BE2C (cell line): ENCODE measurements at regions not wholly inside any gene's neighbourhood (a gene's known extent, or its start where the extent isn't known, plus 50 kb on each side); places are given as distances from the start of the nearest gene placed in this dataset.
"Not testable (repeated sequence)": the region's sequence is repeated elsewhere in the genome, so short reads cannot be mapped to it uniquely, and the experiment has no call there.

ENCODE experiments used
- DNase-seq: peaks from one replicate; pipeline ENCODE4 v3.0.0-alpha.2; 2020
- H3K27me3 ChIP-seq: fragments of 250-450 bp; sonication (Bioruptor Pico); 2 replicates; pipeline ENCODE4 v1.5.1; 2020; ENCODE audit warnings: mild to moderate bottlenecking
- H3K36me3 ChIP-seq: fragments of 250-450 bp; sonication (Bioruptor Pico); 2 replicates; pipeline ENCODE4 v1.5.1; 2020; ENCODE audit warnings: mild to moderate bottlenecking
- H3K4me1 ChIP-seq: fragments of 250-450 bp; sonication (Bioruptor Pico); 2 replicates; pipeline ENCODE4 v1.5.1; 2020
- H3K4me3 ChIP-seq: 2 replicates; pipeline ENCODE4 v1.5.1; 2011; ENCODE audit warnings: low read depth, low read length
- H3K9me3 ChIP-seq: fragments of 250-450 bp; sonication (Bioruptor Pico); 2 replicates; pipeline ENCODE4 v1.5.1; 2020
- TF ChIP-seq, protein P1 (sequence below): IDR thresholded peaks from 2 replicates; pipeline ENCODE4 v1.5.1; 2012; ENCODE audit warnings: mild to moderate bottlenecking, low read depth, low read length

DNA sequence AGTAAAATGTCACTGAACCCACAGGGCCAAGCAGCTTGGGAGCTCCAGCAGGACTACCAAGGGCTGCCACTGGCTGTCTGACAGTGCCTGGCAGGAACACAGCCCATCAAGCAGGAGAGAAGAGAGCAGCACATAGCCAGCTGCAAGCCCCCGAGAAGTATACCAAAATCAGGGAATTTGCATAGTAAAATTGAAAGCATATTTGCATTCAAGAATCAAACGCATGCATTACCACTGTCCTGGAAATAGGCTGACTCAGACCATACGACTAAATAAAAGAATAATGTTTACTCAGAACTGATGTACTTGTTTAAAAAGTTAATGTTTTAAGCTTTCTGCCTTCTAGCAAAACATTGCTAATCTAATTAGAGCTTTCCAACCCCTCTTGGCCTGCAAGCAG, 298.1 kb downstream of the TFAP2B start:
- Histone ChIP-seq H3K9me3 (no peaks in the 10 kb centered on the region), H3K4me3 (no peak overlapping the region), H3K4me1 (peaks cover 10% of the 10 kb centered on the region), H3K27me3 (no peaks in the 10 kb centered on the region), H3K36me3 (no peaks in the 10 kb centered on the region)
- TF ChIP-seq, protein P1, sequence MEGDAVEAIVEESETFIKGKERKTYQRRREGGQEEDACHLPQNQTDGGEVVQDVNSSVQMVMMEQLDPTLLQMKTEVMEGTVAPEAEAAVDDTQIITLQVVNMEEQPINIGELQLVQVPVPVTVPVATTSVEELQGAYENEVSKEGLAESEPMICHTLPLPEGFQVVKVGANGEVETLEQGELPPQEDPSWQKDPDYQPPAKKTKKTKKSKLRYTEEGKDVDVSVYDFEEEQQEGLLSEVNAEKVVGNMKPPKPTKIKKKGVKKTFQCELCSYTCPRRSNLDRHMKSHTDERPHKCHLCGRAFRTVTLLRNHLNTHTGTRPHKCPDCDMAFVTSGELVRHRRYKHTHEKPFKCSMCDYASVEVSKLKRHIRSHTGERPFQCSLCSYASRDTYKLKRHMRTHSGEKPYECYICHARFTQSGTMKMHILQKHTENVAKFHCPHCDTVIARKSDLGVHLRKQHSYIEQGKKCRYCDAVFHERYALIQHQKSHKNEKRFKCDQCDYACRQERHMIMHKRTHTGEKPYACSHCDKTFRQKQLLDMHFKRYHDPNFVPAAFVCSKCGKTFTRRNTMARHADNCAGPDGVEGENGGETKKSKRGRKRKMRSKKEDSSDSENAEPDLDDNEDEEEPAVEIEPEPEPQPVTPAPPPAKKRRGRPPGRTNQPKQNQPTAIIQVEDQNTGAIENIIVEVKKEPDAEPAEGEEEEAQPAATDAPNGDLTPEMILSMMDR: no peak
- DNase-seq: peak; percentile 21

DNA sequence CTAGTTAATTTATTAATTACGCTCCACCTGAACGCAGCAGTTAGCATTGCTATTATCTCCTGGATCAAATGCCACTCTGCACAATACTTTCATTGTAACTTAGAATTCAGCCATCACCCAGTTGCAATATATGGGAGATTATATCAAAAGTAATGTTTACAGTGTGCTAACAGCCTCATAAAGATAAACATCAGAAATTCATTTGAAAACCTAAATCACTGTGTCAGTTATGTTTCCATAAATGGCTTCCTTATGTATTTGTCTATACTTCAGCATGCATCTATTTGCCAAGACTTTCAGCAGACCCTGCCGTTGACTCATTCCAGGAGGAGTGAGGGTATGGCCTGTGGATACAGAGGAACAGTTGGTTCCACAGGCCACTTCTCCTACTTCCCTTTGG, 300.1 kb downstream of the TFAP2B start:
- Histone ChIP-seq H3K4me3 (no peak overlapping the region), H3K27me3 (no peaks in the 10 kb centered on the region), H3K9me3 (no peaks in the 10 kb centered on the region), H3K36me3 (no peaks in the 10 kb centered on the region), H3K4me1 (peaks cover 10% of the 10 kb centered on the region)
- DNase-seq: no peak
- TF ChIP-seq, protein P1: no peak

DNA sequence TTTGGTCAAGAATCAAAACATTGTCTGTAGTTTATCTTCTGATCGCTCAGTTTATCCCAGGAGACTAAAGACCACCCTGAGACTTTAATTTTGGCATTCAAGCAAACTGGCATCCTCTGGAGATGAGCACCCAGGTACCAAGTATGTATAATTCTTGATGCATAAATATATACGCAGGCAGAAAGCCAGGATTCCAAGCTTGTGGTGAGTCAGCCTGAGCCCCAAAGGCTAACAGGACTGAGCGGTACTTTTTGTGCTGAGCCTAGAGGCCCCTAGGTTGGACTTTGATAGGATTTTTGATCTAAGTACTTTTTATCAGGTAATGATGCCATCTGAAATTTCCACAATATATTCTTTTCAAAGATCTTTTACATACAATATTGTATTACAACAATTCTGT, 301.3 kb downstream of the TFAP2B start:
- no peaks in the 10 kb centered on the region for H3K36me3 ChIP-seq
- no peak overlapping the region for H3K4me3 ChIP-seq
- TF ChIP-seq, protein P1: no peak
- DNase-seq: no peak
- H3K4me1 ChIP-seq: peaks cover 10% of the 10 kb centered on the region
- H3K9me3 ChIP-seq: no peaks in the 10 kb centered on the region
- no peaks in the 10 kb centered on the region for H3K27me3 ChIP-seq

DNA sequence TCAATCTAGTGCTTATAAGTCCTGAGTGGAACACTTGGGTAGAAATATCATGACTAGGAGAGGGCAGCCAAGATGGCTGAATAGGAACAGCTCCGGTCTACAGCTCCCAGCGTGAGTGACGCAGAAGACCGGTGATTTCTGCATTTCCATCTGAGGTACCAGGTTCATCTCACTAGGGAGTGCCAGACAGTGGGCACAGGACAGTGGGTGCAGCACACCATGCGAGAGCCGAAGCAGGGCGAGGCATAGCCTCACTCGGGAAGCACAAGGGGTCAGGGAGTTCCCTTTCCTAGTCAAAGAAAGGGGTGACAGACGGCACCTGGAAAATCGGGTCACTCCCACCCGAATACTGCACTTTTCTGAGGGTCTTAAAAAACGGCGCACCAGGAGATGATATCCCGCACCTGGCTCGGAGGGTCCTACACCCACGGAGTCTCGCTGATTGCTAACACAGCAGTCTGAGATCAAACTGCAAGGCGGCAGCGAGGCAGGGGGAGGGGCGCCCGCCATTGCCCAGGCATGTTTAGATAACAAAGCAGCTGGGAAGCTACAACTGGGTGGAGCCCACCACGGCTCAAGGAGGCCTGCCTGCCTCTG, 302.8 kb downstream of the TFAP2B start:
- not testable (repeated sequence) for H3K27me3 ChIP-seq, H3K4me1 ChIP-seq, H3K4me3 ChIP-seq, H3K9me3 ChIP-seq, H3K36me3 ChIP-seq
- DNase-seq: peak; percentile 33

DNA sequence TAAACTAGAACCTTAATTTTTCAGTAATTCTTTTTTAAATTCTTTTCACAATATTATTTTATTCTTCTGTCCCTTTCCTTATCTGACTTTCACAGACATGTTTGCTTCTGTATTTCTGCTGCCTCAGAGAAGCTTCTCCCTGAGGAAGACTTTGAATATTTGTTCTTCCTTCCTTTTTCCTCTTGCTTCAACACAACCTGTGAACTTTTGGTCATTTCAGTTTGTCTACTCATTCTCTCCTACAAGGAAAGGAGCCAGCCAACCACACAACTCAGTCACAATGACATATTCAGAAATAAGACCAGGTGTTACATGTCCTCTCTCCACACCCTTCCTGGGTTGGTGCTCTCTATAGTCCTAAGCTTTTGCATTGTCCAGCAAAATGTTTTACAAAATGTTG, 310.4 kb downstream of the TFAP2B start:
- Histone ChIP-seq H3K4me1 (no peaks in the 10 kb centered on the region; the same call in 1 of the 2 replicates), H3K4me3 (no peak overlapping the region), H3K36me3 (no peaks in the 10 kb centered on the region), H3K27me3 (no peaks in the 10 kb centered on the region), H3K9me3 (no peaks in the 10 kb centered on the region)
- TF ChIP-seq, protein P1: no peak
- DNase-seq: no peak

DNA sequence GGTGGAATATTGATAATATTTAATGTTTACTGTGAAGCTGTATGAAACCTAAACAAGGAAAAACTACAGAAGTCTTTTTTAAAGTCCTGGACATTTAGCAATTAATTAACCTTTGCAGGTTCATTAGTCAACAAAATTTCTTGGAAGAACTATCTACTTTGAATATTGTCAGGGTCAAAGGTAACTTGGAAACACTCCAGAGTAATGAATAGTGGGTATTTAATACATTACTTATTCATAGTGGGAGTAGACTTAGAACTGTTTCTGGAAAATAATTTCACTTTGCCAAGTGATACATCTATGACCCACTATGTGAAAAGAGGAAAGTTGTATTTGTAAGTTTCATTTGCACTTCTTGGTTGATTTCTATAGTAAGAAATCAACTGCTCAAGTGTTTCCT, 319.1 kb downstream of the TFAP2B start:
- Histone ChIP-seq H3K36me3 (no peaks in the 10 kb centered on the region), H3K27me3 (no peaks in the 10 kb centered on the region), H3K4me1 (no peaks in the 10 kb centered on the region), H3K9me3 (no peaks in the 10 kb centered on the region), H3K4me3 (no peak overlapping the region)
- DNase-seq: no peak
- TF ChIP-seq, protein P1: no peak

DNA sequence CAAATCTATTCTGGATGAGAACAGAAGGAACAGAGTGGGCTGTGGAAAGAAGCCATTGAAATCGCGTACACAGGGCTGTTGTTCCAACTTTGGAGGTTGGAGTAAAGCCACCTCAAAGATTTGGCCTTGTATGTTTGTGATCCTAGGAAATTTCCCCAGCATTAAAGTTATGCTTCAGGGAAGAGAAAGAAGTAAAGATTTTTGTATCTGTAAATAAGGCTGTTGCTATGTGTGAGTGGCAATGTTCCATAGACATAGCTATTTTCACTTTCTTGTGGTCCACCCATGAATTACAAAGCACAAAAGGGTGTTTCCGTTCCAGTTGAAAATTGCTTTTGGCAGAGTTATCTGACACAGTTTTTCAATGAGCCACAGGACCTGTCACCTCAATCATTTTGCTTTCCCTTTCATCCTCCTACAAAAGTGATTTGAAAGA, 321.3 kb downstream of the TFAP2B start:
- DNase-seq: no peak
- Histone ChIP-seq H3K9me3 (no peaks in the 10 kb centered on the region), H3K27me3 (no peaks in the 10 kb centered on the region), H3K4me1 (no peaks in the 10 kb centered on the region), H3K36me3 (no peaks in the 10 kb centered on the region), H3K4me3 (no peak overlapping the region)
- TF ChIP-seq, protein P1: no peak
